ENCODE measurements at regions not wholly inside any gene's neighbourhood (a gene's known extent, or its start where the extent isn't known, plus 50 kb on each side); places are given as distances from the start of the nearest gene placed in this dataset.
"Not testable (repeated sequence)": the region's sequence is repeated elsewhere in the genome, so short reads cannot be mapped to it uniquely, and the experiment has no call there.

DNA sequence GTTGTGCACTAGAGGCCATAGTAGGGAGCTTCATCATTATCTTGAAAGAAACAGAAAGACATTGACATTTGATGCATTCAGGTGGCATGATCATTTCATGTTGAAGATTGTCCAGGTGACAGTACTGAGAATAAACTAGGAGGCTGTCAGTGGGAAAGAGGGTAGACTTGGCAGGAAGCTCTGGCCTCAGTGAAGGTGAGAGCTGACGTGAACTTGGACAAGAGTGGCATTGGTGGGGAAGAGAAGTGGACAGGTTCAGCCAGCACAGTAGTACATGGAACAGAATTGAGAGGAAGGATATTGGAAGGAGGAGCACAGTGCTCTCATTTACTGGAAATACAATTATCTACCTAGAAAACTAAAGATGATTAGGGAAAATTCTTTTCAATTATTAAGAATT lies 245.2 kb downstream of the CYRIA start:
- Mint-ChIP-seq H3K27ac (no peak overlapping the region), H3K9me3 (peaks cover 6% of the 10 kb centered on the region), H3K4me1 (ENCODE audit: unreplicated experiment) (peaks cover 6% of the 10 kb centered on the region), H3K27me3 (no peaks in the 10 kb centered on the region), H3K4me3 (no peak overlapping the region), H3K36me3 (no peaks in the 10 kb centered on the region)
- DNase-seq (ENCODE audit: extremely low spot score, unreplicated experiment), result no peak
- TF ChIP-seq, protein P1, sequence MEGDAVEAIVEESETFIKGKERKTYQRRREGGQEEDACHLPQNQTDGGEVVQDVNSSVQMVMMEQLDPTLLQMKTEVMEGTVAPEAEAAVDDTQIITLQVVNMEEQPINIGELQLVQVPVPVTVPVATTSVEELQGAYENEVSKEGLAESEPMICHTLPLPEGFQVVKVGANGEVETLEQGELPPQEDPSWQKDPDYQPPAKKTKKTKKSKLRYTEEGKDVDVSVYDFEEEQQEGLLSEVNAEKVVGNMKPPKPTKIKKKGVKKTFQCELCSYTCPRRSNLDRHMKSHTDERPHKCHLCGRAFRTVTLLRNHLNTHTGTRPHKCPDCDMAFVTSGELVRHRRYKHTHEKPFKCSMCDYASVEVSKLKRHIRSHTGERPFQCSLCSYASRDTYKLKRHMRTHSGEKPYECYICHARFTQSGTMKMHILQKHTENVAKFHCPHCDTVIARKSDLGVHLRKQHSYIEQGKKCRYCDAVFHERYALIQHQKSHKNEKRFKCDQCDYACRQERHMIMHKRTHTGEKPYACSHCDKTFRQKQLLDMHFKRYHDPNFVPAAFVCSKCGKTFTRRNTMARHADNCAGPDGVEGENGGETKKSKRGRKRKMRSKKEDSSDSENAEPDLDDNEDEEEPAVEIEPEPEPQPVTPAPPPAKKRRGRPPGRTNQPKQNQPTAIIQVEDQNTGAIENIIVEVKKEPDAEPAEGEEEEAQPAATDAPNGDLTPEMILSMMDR (conservative IDR thresholded peaks at IDR 0.05), result no peak

DNA sequence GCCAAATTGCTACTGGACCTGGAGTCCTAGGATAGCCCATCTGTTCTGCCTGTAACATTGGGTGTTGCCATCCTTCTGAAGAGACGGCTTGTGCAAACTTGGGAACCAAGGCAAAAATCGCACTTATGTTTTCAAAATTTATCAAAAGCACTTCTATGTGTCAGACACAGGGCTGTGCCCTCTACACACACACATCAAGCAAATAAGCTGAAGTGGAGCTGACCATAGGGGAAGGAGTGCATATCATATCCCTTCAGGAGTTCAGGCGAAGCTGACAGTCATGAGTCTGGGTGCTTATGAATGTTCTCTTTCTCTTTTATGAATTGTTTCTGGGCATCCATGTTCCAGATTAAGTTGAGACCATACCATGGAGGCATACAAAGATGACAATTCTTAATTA lies 247.9 kb downstream of the CYRIA start:
- Mint-ChIP-seq H3K9me3 (peaks cover 8% of the 10 kb centered on the region), H3K27ac (no peak overlapping the region)

DNA sequence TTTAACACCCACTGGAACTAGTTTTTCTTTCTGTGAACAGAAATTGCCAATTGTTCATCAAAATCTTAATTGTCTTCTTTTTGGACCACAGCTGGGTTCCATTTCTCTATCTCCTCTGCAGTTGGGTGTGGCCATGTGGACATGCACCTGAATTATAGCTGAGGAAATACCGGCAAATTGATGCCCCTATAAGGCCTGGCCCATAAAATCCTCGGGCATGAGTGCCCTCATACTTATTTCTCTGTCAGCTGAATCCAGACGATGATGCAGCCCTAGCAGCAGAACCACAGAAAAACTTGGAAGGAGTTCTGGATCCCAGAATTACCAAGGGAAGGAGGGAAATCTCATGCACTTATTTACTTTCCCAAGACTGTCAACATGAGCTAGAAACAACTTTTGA lies 249.0 kb downstream of the CYRIA start:
- H3K27me3 Mint-ChIP-seq, result no peaks in the 10 kb centered on the region
- H3K4me1 Mint-ChIP-seq (ENCODE audit: unreplicated experiment), result peaks cover 11% of the 10 kb centered on the region
- H3K9me3 Mint-ChIP-seq, result peaks cover 13% of the 10 kb centered on the region
- no peak overlapping the region for H3K4me3 Mint-ChIP-seq
- H3K27ac Mint-ChIP-seq, result no peak overlapping the region
- H3K36me3 Mint-ChIP-seq, result no peaks in the 10 kb centered on the region
- no peak for DNase-seq (ENCODE audit: extremely low spot score, unreplicated experiment)
- TF ChIP-seq, protein P1 (conservative IDR thresholded peaks at IDR 0.05), result no peak

More for the DNA sequence above, 247.9 kb downstream of the CYRIA start:
- no peak for DNase-seq (ENCODE audit: extremely low spot score, unreplicated experiment)
- peaks cover 9% of the 10 kb centered on the region for H3K4me1 Mint-ChIP-seq (ENCODE audit: unreplicated experiment)
- H3K27me3 Mint-ChIP-seq, result no peaks in the 10 kb centered on the region
- TF ChIP-seq, protein P1 (conservative IDR thresholded peaks at IDR 0.05), result no peak
- no peaks in the 10 kb centered on the region for H3K36me3 Mint-ChIP-seq
- H3K4me3 Mint-ChIP-seq, result no peak overlapping the region

DNA sequence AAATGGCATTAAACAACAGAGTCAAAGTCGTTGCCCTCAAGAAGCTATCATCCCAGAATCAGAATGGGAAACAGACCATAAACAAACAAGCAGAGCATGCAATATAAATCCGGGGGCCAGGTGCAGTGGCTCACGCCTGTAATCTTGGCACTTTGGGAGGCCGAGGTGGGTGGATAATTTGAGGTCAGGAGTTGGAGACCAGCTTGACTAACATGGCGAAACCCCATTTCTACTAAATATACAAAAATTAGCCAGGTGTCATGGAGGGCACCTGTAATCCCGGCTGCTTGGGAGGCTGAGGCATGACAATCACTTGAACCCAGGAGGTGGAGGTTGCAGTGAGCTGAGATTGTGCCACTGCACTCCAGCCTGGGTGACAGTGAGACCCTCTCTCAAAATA lies 249.8 kb downstream of the CYRIA start:
- not testable (repeated sequence) for H3K27ac Mint-ChIP-seq; H3K4me3 Mint-ChIP-seq; H3K36me3 Mint-ChIP-seq; H3K27me3 Mint-ChIP-seq; DNase-seq (ENCODE audit: extremely low spot score, unreplicated experiment)
- peaks cover 11% of the 10 kb centered on the region for H3K4me1 Mint-ChIP-seq (ENCODE audit: unreplicated experiment)
- peaks cover 19% of the 10 kb centered on the region for H3K9me3 Mint-ChIP-seq

DNA sequence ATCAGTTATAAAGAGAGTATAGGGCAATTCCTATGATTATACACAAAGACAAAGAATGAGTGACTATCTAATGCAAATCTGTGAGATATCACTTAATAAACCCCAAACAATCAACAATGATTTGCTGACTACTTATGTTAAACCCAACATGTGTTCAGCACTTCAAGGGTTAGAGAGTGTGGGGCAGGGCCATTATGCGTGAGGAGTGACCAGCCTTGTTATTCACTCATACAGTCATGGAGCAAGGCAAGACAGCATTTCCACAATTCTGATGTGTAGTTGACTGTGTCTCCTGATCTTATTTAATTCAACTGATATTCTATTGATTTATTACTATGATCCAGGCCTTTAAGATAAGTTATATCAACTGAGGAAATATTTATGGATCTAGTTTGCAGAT lies 251.7 kb downstream of the CYRIA start:
- no peaks in the 10 kb centered on the region for H3K27me3 Mint-ChIP-seq
- H3K4me3 Mint-ChIP-seq, result no peak overlapping the region
- H3K9me3 Mint-ChIP-seq, result peaks cover 24% of the 10 kb centered on the region
- no peak overlapping the region for H3K27ac Mint-ChIP-seq
- H3K36me3 Mint-ChIP-seq, result no peaks in the 10 kb centered on the region
- TF ChIP-seq, protein P1 (conservative IDR thresholded peaks at IDR 0.05), result no peak
- no peak for DNase-seq (ENCODE audit: extremely low spot score, unreplicated experiment)
- H3K4me1 Mint-ChIP-seq (ENCODE audit: unreplicated experiment), result peaks cover 16% of the 10 kb centered on the region

DNA sequence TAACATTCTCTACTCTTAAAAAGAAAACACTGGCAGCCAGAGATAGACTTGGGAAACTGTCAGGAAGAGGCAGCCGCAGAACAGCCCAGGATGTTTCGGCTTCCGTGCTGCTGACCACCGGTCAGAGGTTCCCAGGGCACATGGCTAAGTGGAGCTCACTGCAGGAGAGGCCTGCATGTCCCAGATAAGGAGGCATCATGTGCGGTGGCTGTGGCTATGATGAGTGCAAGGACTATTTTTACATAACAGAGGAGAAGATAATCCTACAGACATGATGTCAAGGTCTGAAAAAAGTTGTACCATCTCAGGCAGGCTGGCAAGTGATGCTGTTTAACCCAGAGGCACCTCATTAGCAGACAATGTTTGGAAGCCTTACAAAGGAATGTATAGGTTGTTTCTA lies 252.3 kb downstream of the CYRIA start:
- no peak overlapping the region for H3K4me3 Mint-ChIP-seq
- H3K9me3 Mint-ChIP-seq, result peaks cover 24% of the 10 kb centered on the region
- peaks cover 22% of the 10 kb centered on the region for H3K4me1 Mint-ChIP-seq (ENCODE audit: unreplicated experiment)
- H3K36me3 Mint-ChIP-seq, result no peaks in the 10 kb centered on the region
- no peak overlapping the region for H3K27ac Mint-ChIP-seq
- no peaks in the 10 kb centered on the region for H3K27me3 Mint-ChIP-seq
- TF ChIP-seq, protein P1 (conservative IDR thresholded peaks at IDR 0.05), result no peak
- no peak for DNase-seq (ENCODE audit: extremely low spot score, unreplicated experiment)

All from type B pancreatic cell (in vitro differentiated cells).